Central memory CD8-positive, alpha-beta T cell (primary cell): ENCODE measurements at regions not wholly inside any gene's neighbourhood (a gene's known extent, or its start where the extent isn't known, plus 50 kb on each side); places are given as distances from the start of the nearest gene placed in this dataset.

Experiments used
- ATAC-seq: fragments of 150-1000 bp; cut with Tn5 transposase; replicated peaks from 2 replicates; pipeline ENCODE4 v1.10.0; 2022; ENCODE audit warnings: mild to moderate bottlenecking, moderate FRiP score, moderate number of reproducible peaks; ENCODE audit not compliant: poor library complexity, severe bottlenecking; ENCODE audit errors: extremely low read depth
- DNase-seq, 2 donors: peaks; one replicate each; pipeline ENCODE4 v3.0.0; 2021; ENCODE audit warnings: low spot score in 2 of 2
- H3K27ac Mint-ChIP-seq: one replicate; pipeline ENCODE4 v1.8.0; 2022; ENCODE audit warnings: low read depth, mild to moderate bottlenecking, moderate library complexity, mixed read lengths
- H3K27me3 Mint-ChIP-seq: one replicate; pipeline ENCODE4 v1.8.0; 2022; ENCODE audit warnings: mixed read lengths
- H3K36me3 Mint-ChIP-seq: one replicate; pipeline ENCODE4 v1.8.0; 2022; ENCODE audit warnings: mild to moderate bottlenecking, moderate library complexity, mixed read lengths; ENCODE audit not compliant: insufficient read depth
- H3K4me1 Mint-ChIP-seq: one replicate; pipeline ENCODE4 v1.8.0; 2022; ENCODE audit warnings: mixed read lengths
- H3K4me3 Mint-ChIP-seq: one replicate; pipeline ENCODE4 v1.8.0; 2022; ENCODE audit warnings: mild to moderate bottlenecking, moderate library complexity, mixed read lengths
- H3K9me3 Mint-ChIP-seq: one replicate; pipeline ENCODE4 v1.8.0; 2022; ENCODE audit warnings: mixed read lengths

DNA sequence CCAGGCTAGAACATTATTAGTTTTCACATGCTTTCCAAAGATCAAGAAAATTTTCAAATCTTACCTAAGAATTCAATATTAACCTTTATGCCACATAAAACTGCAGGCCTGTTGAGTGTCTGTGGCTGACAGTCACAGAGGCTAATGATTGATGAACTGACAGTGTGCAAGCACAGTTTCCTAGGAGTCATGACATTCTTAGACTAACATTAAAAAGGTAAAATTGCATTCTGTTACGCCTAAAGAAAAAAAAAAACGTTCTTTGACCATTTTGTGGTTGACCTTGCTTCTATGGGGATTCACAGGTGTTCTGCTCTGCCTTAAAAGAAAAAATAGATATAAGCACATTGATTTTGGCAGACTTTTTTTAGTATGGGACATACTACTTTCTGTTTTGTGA is 1776.2 kb downstream of the PCDH9 start:
- DNase-seq, result no peak
- Mint-ChIP-seq H3K27ac (no peak overlapping the region), H3K9me3 (no peaks in the 10 kb centered on the region), H3K4me1 (no peaks in the 10 kb centered on the region), H3K27me3 (no peaks in the 10 kb centered on the region), H3K36me3 (no peaks in the 10 kb centered on the region), H3K4me3 (no peak overlapping the region)
- no peak for ATAC-seq

DNA sequence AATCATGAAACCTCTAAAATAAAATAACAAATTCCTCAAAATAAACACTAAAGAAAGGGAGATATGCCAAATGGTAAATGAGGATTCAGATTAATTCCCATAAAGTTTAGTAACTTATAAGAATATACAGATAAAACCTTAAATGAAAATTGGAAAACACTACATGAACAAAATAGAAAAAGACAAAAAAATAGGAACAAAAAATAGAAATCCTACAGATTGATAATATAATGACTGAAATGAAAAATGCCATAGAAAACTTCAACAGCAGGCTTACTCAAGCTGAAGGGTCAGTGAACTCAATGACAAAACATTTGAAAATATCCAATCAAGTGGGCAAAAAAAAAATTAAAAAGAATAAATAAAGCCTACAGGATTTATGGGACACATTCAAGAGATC is 1784.8 kb downstream of the PCDH9 start:
- H3K4me1 Mint-ChIP-seq, result no peaks in the 10 kb centered on the region
- ATAC-seq, result no peak
- DNase-seq, result no peak
- H3K4me3 Mint-ChIP-seq, result no peak overlapping the region
- H3K27me3 Mint-ChIP-seq, result no peaks in the 10 kb centered on the region
- H3K9me3 Mint-ChIP-seq, result peaks cover 33% of the 10 kb centered on the region
- H3K36me3 Mint-ChIP-seq, result peaks cover 2% of the 10 kb centered on the region
- H3K27ac Mint-ChIP-seq, result no peak overlapping the region

DNA sequence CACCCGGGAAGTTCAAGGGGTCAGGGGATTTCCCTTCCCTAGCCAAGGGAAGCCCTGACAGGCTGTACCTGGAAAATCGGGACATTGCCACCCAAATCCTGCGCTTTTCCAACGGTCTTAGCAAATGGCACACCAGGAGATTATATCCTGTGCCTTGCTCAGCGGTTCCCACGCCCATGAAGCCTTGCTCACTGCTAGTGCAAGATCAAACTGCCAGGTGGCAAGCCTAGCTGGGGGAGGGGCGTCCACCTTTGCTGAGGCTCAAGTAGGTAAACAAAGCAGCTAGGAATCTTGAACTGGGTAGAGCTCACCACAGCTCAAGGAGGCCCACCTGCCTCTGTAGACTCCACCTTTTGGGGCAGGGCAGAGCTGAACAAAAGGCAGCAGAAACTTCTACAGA is 1794.5 kb downstream of the PCDH9 start:
- Mint-ChIP-seq H3K4me1 (no peaks in the 10 kb centered on the region), H3K36me3 (no peaks in the 10 kb centered on the region), H3K27ac (no peak overlapping the region), H3K9me3 (peaks cover 28% of the 10 kb centered on the region), H3K27me3 (no peaks in the 10 kb centered on the region), H3K4me3 (no peak overlapping the region)
- DNase-seq, result no peak
- ATAC-seq, result no peak

DNA sequence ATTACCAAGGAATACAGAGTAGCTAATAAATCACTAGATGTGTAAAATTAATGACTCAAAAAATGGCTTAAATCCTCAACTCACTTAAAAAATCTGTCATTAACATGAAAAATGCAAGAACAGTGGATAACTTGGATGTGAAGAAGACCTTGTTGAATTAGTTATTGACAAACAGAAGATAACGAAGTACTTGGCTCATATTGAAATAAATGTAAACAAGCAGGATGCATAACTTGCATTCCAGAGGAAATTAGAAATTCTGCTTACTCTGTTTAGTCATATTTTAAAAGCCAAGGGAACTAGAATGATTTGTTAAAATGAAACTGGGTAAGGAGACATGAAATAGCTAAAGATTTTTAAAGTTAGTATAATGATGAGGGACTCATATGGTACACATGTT is 1812.2 kb downstream of the PCDH9 start:
- Mint-ChIP-seq H3K36me3 (no peaks in the 10 kb centered on the region), H3K27me3 (no peaks in the 10 kb centered on the region), H3K4me1 (no peaks in the 10 kb centered on the region), H3K4me3 (no peak overlapping the region), H3K27ac (no peak overlapping the region), H3K9me3 (peaks cover 15% of the 10 kb centered on the region)
- no peak for DNase-seq
- ATAC-seq, result no peak

DNA sequence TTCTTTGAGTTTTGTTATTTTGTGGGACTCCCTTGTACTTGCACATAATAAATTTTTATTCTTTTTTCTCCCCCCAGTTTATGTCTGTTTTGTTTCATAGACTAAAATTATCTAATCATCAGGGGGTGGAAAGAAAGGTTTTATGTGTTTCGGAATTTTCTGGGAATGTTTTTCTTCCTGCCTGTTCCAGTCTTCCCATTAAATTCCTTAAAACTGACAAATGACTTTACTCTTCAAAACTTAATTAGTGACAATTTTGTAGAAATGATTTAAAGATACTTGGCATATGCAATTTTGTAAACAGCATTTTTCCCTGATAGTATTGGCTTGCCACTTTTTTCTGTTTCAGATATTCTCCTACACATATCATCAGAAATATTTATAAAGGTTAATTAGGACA is 1813.4 kb downstream of the PCDH9 start:
- no peaks in the 10 kb centered on the region for H3K36me3 Mint-ChIP-seq
- H3K9me3 Mint-ChIP-seq, result peaks cover 15% of the 10 kb centered on the region

DNA sequence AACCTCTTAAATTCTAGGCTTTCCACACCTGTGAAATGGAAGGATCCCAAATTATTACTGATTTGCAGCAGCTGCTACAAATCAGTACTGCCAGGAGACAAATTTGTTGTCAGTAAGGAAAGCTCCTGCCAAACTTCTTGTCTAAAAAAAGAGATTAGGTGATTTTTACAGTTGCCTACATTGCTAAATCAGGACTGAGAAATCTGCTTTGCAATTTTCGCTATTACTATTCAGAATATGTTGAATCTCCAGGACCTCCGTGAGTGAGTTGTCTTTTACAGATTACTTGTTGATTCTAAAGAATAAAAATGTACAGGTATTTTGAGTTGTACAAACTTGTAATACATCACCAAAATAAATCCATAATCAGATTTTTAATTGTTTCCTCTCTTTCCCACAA is 1815.9 kb downstream of the PCDH9 start:
- no peak overlapping the region for H3K4me3 Mint-ChIP-seq
- no peak for ATAC-seq
- no peak for DNase-seq
- no peaks in the 10 kb centered on the region for H3K36me3 Mint-ChIP-seq
- H3K4me1 Mint-ChIP-seq, result no peaks in the 10 kb centered on the region
- peaks cover 17% of the 10 kb centered on the region for H3K9me3 Mint-ChIP-seq
- H3K27me3 Mint-ChIP-seq, result no peaks in the 10 kb centered on the region
- no peak overlapping the region for H3K27ac Mint-ChIP-seq

More for the DNA sequence above, 1813.4 kb downstream of the PCDH9 start:
- no peak for ATAC-seq
- H3K4me1 Mint-ChIP-seq, result no peaks in the 10 kb centered on the region
- no peak overlapping the region for H3K27ac Mint-ChIP-seq
- H3K4me3 Mint-ChIP-seq, result no peak overlapping the region
- H3K27me3 Mint-ChIP-seq, result no peaks in the 10 kb centered on the region
- no peak for DNase-seq

DNA sequence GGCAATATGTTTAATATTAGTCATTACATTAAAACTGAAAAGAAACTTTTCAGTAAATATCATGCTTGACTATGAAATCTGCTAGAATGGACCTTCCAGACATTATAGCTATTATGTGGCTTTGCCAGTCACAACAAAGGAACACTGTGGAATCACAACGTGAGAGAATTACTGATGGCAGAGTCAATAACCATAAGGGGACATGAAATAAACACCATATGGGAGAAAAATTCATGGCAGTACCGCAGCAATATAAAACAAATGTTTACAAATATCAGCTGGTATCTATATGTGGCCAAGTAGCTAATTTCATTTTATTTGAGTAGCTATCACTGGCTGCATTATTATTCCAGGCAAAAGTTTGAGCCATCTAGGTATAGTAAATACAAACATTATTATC is 1818.6 kb downstream of the PCDH9 start:
- H3K27me3 Mint-ChIP-seq, result no peaks in the 10 kb centered on the region
- ATAC-seq (no peak), DNase-seq (no peak)
- no peak overlapping the region for H3K4me3 Mint-ChIP-seq
- H3K36me3 Mint-ChIP-seq, result no peaks in the 10 kb centered on the region
- H3K9me3 Mint-ChIP-seq, result peaks cover 11% of the 10 kb centered on the region
- H3K4me1 Mint-ChIP-seq, result no peaks in the 10 kb centered on the region
- H3K27ac Mint-ChIP-seq, result no peak overlapping the region

DNA sequence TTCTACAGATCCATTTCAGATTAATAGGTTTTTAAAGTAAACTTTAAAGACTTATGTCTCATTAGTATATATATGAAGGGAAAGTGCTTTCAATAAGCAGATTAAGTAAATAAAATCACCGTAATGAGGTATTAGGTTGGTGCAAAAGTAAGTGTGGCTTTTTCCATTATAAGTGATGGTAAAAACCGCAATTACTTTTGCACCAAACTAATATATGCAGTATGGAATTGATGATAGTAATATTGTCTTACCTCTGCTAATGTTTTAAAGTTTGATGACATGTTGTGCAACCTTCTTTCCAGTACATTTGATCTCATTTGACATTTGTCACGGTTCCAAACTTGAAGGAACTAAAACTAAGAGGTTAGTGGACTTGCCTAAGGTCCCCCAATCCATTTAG is 1819.3 kb downstream of the PCDH9 start:
- Mint-ChIP-seq H3K4me3 (no peak overlapping the region), H3K4me1 (no peaks in the 10 kb centered on the region), H3K27me3 (no peaks in the 10 kb centered on the region), H3K27ac (no peak overlapping the region), H3K9me3 (peaks cover 11% of the 10 kb centered on the region), H3K36me3 (no peaks in the 10 kb centered on the region)
- ATAC-seq (no peak), DNase-seq (no peak)

DNA sequence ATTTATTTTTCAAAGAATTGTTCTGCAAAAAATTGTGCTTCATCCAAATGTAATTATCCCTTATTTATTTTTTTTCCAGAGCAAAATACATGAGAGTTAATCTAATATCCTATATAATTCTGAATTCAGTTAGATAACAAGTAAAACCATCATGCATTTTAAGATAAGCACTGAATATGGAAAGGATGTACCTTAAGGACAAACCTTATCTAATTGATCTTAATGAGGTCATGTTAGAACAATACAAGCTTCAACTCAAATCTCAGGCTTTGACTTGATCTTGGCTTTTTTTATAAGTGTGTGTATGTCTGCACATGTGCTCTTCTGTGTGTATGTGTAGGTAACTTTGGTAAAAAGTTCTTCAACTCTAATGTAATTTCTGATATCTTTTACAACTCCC is 1828.8 kb downstream of the PCDH9 start:
- H3K4me3 Mint-ChIP-seq, result no peak overlapping the region
- no peaks in the 10 kb centered on the region for H3K4me1 Mint-ChIP-seq
- peaks cover 4% of the 10 kb centered on the region for H3K36me3 Mint-ChIP-seq
- no peak for DNase-seq
- H3K27me3 Mint-ChIP-seq, result no peaks in the 10 kb centered on the region
- no peak overlapping the region for H3K27ac Mint-ChIP-seq
- ATAC-seq, result no peak
- peaks cover 13% of the 10 kb centered on the region for H3K9me3 Mint-ChIP-seq

DNA sequence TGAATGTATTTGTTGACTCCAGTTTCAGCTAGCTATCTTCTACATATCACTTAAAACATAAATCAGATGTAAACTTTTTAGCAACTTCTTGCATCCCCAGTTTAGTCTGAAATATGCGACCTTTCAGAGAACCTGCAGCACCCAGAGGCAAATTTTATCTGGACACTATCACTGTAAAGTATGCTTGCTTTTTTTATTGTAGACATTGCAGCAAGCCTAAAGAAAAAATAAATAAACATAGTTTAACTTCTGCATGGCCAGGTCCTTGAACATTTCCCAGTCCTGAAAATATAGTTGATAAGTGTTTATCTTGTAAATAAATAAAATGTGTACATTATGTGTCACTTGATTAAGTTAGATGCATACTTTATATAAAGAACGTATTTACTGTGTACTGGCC is 1829.4 kb downstream of the PCDH9 start:
- ATAC-seq, result no peak
- H3K4me1 Mint-ChIP-seq, result no peaks in the 10 kb centered on the region

DNA sequence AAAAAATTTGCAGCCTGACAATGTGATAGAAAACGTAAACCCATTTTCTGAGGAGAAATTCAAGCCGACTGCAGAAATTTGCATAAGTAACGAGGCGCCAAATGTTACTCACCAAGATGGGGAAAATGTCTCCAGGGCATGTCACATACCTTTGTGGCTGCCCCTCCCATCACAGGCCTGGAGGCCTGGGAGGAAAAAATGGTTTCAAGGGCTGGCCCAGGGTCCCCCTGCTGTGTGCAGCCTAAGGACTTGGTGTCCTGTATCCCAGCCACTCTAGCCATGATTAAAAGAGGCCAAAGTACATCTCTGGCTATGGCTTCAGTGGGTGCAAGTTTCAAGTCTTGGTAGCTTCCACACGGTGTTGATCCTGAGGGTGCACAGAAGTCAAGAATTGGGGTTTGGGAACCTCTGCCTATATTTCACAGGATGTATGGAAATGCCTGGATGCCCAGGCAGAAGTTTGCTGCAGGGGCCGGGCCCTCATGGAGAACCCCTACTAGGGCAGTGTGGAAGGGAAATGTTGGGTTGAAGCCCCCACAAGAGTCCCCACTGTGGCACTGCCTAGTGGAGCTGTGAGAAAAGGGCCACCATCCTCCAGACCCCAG is 1842.3 kb downstream of the PCDH9 start:
- Mint-ChIP-seq H3K27ac (no peak overlapping the region), H3K27me3 (no peaks in the 10 kb centered on the region), H3K4me3 (no peak overlapping the region), H3K36me3 (no peaks in the 10 kb centered on the region), H3K4me1 (no peaks in the 10 kb centered on the region), H3K9me3 (peaks cover 32% of the 10 kb centered on the region)
- DNase-seq (no peak), ATAC-seq (no peak)

More for the DNA sequence above, 1829.4 kb downstream of the PCDH9 start:
- peaks cover 13% of the 10 kb centered on the region for H3K9me3 Mint-ChIP-seq
- H3K27ac Mint-ChIP-seq, result no peak overlapping the region
- no peaks in the 10 kb centered on the region for H3K27me3 Mint-ChIP-seq
- no peak for DNase-seq
- H3K36me3 Mint-ChIP-seq, result peaks cover 4% of the 10 kb centered on the region
- H3K4me3 Mint-ChIP-seq, result no peak overlapping the region

DNA sequence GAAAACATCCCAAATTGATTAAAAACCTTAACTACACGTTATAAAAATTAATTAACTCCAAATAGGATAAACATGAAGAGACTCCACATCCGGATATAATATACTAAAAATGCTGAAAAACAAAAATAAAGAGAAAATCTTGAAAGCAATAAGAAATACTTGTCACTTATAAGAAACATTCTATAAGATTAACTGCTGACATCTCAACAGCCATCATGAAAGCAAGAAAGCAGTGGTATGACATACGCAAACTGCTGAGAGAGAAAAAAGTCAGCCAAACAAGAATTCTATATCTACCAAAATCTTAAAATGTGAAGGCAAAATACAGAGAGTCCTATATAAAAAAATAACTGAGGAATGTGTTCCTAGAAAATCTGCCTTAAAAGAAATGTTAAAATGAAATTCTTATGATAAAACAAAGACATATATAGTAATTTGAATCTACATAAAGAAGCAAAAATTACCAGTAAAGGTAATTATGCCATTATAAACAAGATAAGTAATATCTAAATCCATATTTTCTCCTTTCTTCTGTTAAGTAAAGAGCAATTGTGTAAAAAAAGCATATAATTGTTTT is 1851.1 kb downstream of the PCDH9 start:
- no peak for ATAC-seq
- Mint-ChIP-seq H3K4me3 (no peak overlapping the region), H3K27ac (no peak overlapping the region), H3K36me3 (no peaks in the 10 kb centered on the region), H3K27me3 (no peaks in the 10 kb centered on the region), H3K9me3 (peaks cover 23% of the 10 kb centered on the region), H3K4me1 (no peaks in the 10 kb centered on the region)
- DNase-seq, result no peak

DNA sequence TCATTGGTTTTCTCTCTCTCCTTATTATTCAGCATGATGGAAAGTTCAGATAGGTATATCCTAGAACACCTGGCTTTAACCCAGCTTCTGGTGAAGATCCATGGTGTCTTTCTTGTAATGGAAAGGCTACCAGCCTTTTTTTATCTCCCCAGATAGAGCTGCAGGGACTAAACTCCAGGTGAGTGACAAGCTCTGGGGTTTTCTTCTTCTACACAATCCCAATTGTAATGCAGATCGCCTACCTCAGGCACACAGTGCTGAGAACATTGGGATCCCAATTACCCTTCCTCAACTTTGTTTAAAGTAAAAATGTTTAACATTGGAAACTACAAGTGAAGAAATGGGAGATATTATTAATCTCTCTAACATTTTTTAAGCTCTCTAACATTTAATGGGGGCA is 1851.7 kb downstream of the PCDH9 start:
- H3K27me3 Mint-ChIP-seq, result no peaks in the 10 kb centered on the region
- H3K4me1 Mint-ChIP-seq, result no peaks in the 10 kb centered on the region
- ATAC-seq (no peak), DNase-seq (no peak)
- no peak overlapping the region for H3K4me3 Mint-ChIP-seq
- no peak overlapping the region for H3K27ac Mint-ChIP-seq
- H3K36me3 Mint-ChIP-seq, result no peaks in the 10 kb centered on the region
- H3K9me3 Mint-ChIP-seq, result peaks cover 18% of the 10 kb centered on the region
